ENCODE measurements at regions not wholly inside any gene's neighbourhood (a gene's known extent, or its start where the extent isn't known, plus 50 kb on each side); places are given as distances from the start of the nearest gene placed in this dataset.

DNA sequence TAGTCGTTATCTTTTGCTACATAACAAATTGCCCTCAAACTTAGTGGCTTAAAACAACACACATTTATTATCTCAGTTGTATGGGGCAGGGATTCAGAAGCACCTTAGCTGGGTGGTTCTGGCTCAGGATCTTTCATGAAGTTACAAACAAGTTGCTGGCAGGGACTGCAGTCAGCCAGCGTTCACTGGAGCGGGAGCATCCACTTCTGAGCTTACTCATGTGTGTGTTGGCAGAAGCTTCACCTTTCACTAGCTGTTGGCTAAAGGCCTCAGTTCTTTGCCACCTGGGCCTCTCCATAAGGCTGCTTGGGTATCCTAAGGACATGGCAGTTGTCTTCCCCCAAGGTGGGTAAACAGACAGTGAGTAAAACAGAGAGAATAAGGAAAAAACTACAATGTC is 365.7 kb downstream of the RPS29 start:
- FAIRE-seq = no peak

DNA sequence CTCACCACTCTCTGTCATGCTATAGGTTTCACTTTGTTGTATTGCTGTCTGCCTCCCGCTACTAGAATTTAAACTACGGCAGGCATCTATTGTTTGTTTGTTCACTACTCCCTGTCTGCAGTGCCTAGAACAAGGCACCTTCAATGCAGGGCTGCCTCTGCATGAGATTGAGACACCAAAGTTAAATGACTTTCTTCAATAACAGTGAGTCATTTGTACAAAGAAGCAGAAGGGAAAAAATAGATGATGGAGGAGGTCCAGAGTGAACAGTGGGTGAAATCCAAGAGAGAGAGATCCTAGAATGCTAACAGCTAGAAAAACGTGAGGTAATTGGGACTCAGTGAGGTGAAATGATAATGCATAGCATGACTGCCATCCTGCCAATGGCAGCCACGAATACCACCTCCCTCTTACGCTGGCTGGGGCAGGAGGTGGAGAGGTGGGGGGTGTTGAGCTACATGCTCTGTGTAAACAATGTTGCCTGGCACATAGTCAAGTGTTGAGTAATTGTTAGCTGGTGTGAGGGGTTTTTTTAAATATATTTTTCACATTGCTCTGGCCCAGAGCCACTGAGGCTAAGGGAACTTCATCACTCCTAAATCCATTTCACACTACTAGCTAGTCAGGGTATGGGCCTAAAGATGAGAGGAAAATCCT is 367.6 kb downstream of the RPS29 start:
- no peak for FAIRE-seq

DNA sequence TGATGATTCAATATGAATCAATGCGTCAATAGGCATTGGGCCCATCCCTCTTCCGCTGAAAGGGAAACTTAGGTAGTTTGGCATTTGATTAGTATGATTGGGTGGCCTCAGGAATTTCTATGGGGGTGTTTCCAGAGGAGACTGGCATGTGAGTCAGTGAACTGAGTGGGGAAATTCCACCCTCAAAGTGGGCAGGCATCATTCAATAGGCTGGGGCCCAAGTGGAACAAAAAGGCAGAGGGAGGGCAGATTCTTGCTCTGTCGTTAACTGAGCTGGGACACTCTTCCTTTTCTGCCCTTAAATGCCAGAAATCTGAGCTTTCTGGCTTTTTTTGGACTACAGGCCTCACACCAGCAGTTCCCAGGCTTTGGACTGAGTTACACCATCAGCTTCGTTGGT is 373.5 kb downstream of the RPS29 start:
- FAIRE-seq = no peak

DNA sequence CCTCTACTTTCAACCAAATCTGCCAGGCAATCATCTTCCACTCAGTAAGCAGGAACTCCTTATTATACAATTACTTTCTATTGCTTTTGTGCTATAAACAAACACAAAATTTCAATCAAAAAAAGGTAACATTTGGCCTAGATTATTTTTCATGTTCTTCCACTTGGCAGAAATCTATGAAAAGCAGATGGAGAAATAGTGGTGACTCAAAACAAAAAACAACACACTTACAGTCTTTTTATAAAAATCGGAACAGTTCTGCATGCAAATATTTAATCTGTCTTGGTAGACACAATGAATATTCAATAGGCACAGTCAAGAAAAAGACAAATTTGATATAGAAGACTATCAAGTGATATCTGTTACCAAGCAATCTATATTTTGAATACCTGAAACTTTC is 376.8 kb downstream of the RPS29 start:
- no peak for FAIRE-seq

DNA sequence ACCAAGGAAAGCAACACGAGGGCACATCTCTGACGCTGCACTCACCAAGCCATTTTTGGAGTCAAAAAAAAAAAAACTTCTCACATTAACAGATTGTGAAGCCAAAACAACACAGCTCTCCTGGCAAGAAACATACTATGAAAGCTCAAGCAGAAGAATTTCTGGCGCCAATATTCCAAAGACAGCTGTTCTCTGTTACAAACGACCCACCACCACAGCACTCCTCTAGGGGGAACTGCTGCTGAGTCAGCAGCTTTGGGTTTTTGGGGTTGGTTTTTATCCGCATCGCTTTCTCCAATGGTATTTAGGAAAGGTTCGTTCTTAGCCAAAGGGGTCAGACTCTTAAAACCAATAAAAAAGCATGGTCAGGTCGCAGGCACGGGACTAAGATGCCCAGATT is 379.4 kb downstream of the RPS29 start:
- FAIRE-seq = no peak

DNA sequence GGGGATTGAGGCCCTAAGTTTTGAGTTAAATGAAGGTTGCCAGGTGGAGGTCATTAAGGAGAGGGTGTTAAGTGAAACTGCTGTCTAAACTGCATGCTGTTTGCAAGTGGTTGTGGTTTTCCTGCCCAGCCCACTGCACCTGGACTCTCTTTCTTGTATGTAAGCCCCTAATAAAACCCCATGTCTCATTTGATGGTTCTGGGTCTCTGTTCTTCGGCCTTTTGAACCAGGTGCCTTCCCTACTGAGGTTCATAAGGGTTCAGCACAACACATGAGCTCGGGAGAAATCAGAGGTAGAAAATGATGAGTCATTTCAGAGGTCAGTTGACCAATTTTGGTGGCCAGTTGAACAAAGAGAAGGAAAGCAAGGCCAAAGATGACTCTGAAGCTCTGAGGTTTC is 382.5 kb downstream of the RPS29 start:
- FAIRE-seq = no peak

DNA sequence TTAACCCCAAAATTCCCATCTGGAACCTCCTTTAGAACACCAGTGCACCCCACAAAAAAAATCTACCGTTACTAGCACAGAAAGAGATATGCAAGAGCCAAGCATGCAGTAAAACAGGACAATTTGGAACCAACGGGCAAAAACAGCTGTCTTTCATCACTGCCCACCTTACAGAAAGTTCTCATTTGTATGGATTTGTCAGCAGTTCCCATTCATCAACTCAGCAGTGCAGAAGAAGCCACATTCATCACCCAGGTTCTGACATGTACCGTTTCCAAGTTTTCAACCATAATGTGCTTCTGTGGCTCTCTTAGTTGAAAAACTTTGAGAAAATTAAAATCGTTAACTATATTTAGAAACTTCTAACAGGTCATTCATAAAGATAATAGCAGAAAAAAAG is 387.0 kb downstream of the RPS29 start:
- FAIRE-seq = no peak

DNA sequence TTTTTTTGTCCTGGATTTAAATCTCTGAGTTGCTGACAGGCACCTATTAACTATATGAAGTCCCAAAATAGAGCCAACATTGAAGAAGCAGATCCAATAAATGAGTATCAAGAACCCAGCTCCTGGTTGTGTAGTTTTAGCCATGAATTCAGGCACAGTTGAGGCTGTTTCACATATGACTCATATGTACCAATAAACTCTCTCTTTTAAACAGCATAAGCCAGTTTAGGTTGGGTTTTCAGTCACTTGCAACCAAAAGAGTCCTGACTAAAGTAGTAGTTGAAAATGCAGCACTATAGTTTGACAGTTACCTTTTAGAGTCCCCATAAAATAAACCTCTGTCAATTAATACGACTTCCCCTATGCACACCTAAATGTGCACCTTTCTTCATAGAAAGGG is 389.9 kb downstream of the RPS29 start:
- no peak for FAIRE-seq

DNA sequence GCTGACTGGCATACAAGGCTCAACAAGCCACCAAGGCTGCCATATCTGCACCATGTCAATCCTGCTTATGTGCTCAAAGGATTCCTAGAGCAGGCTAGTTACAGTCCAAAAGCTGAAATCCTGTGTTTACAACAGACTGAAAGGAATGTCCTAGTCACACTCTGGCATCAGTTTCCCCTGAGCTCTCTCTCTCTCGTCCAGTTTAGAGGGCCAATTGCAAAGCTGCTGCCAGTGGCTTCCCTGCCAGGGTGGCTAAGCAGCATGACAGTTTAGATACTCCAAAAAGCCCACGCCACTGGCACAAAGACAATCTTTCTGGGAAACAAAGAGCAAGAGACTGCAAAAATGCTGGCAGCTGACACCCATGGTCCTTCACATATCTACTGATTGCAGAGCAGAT is 392.1 kb downstream of the RPS29 start:
- no peak for FAIRE-seq

DNA sequence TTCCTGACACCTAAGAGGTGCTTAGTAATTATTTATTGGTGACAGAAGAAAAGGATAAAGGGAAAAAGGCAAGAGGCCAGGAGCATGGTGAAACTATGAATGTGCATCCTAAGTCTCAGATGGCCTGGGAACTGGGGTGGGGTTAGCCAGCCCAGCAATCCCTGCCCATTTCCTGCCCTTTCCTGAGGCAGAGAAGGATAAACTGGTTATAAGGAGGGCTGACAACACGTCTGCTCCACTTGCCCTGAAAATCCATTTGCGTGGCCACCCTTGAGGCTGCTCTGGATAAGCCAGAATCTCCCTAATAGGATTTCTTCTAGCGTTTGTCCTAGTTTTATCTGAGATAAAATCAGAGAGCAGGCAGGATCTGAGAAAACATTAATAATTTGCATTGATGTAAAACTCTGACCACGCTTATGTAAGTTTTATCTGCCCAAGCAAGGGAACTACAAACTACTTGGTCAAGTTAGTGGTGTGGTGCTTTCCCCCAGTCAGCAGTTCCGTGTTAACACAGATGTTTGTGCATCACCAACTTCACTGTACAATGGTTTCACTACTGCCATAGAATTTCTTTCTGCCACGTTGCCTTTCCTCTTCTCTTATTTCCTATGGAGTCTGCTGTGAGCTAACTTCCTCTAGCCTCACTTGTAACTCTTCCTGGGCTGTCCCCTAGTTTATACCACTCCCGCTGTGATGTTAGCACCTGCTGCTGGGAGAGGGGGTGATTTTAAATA is 392.7 kb downstream of the RPS29 start:
- no peak for FAIRE-seq

DNA sequence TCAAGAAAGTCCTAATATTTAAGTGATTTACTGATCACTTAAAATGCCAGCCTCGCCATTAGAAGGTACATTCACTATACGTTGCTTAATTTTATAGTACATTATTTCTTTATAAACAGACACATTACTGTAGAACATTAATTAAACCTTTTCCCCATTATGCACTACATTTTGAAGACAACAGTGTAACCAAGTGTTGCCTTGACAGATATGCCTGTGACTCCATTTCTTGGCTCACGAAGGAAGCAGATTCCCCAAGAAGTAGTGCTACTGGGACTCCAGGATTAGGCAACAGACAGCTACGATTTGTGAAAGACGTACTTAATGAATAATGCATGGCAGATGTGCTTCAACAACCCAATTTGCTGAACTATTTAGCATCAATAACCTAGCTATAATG is 394.8 kb downstream of the RPS29 start:
- no peak for FAIRE-seq

DNA sequence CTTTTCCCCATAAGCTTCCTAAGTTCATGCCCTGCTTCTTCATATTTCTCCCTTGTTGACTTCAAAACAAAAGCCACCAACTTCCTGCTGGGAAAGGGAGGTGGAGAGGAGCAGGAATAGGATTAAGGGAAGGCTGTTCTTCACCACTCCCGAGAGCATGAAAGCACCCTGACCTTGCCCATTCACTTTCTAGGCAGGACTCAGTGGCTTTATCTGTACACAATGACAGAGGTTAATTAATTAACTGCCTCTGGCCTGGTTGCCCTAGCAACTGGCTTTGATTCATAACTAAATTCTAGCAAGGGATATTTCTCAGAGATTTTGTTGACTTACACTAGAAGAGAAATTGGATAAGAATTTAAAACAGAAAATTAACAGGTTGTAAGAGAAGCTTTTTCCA is 396.8 kb downstream of the RPS29 start:
- FAIRE-seq = no peak

DNA sequence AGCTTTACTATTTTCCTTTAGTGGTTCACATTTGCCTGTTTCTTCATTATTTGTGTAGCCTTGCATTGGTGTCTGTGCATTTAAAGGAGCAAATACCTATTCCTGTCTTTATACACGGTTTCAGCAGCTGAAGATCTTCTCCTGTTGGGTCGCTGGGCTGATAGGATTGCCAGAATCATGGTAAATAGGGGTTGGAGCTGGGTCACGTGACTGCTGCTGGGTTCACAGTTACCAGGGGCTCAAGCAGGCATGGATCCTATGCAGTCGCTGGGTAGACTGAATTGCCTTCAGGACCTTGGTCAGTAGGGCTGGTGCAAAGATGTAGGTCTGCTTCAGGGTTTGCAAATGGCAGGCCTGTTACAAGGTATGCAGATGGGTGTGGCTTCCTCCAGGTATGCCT is 398.4 kb downstream of the RPS29 start:
- FAIRE-seq = no peak

DNA sequence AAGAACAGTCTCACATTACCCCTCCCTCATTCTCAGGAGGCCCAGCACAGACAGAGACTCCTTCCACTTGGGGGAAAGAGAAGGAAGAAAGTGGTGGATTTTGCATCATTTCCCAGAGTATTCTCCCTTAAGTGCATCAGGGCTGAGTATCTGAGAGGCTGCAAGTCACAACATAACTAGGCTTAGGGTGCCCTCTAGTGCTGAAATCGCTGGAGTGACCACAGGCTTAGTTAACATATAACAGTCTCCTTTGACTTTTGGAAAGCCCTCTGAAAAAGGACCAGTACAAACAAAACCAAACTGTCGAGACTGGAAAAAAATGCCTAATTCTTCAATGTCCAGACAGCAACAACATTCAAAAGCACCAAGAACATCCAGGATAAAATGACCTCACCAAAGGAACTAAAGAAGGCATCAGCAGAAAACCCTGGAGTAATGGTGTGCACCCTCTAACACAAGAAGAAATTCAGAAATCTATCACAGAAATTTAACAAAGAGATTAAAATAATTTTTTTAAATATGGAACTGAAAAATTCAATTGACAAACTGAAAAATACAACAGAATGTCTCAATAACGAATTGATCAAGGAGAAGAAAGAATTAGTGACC is 412.3 kb downstream of the RPS29 start:
- FAIRE-seq = peak; percentile 64

DNA sequence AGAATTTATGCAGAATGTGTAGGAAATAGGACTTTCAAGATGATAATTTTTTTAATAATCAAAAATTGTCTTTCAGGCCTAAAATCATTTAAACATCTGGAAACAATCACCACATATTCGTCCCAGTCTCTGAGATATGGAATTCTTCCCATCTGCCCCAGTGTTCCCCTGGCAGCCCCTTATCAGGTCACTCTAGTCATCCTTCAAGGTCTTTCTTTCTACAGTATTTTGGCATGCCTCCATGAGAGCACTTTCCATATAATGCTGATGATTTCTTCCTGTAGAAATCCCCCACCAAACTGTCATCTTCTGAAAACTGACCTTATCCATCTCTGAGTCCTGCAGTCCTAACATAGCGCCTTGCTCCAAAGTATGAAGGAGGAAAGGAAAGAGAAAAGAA is 422.1 kb downstream of the RPS29 start:
- no peak for FAIRE-seq

DNA sequence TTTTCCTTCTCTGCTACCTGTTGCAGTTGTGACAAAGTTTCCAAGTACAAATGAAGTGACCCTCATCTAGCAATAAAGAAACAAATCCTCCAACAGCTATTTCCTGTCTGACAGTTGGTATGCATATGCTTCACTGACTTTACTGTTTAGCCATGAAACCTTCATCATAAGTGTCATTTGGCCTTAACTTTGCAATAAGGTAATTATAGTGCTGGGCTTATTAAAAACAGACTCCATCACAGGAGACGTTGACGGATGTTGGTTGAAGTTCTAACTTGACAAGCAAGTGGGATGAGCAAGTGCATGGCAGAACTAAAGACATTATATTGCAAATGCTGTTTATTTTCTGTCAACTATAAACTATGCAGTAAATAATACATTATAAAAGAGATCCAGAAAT is 425.2 kb downstream of the RPS29 start:
- no peak for FAIRE-seq

DNA sequence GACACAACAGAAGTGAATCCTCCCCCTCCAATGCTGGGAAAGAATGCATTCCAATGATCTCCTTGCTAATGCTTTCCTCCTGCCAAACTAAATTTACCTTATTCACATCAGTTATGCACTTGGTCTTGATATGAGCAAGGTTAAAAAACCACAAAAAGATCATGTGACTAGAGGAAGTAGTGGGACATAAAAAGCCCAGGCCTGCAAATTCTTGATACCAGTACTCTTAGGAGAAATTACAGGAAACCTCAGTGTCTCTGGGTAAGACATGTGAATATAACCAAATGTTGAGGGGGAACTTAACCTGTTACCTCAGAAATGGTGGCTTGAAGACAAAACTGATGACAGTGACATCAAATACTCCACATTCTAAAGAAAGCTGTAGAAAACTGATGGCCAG is 427.1 kb downstream of the RPS29 start:
- FAIRE-seq = no peak

DNA sequence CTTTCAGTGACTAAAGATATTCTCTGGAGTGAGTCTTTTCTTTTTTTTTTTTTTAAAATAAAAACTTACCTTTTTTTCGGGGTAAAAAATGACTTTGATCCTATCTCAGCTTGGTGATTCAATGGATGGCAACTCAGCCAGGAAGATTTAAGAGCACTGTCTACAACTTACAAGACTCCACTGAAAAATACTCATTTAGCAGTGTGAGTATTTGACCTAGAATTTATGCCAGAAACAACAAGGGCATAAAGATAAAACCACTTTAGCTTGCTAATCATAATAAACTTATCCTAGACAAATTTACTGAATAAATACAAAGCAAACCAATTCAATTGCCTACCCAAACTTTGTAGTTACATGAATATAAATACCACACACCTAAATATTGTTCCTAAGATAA is 446.6 kb downstream of the RPS29 start:
- no peak for FAIRE-seq

DNA sequence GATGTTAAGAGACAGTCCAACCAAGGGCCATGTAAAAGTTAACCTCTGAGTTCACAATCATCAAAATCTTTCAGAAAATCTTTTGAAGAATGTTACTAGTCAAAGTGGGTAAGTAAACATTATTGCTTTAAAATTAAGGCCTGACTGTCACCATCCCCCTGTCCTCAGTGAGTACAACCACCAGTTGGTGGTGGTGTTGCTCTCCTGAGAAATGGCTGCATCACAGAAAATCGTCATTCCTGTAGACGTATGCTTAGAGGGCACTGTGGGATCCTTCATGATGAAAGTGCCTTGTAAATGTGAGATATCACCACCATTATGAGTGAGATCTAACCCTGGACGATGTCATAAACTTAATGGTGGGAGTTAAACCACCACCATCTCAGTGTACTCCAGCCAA is 451.2 kb downstream of the RPS29 start:
- no peak for FAIRE-seq

DNA sequence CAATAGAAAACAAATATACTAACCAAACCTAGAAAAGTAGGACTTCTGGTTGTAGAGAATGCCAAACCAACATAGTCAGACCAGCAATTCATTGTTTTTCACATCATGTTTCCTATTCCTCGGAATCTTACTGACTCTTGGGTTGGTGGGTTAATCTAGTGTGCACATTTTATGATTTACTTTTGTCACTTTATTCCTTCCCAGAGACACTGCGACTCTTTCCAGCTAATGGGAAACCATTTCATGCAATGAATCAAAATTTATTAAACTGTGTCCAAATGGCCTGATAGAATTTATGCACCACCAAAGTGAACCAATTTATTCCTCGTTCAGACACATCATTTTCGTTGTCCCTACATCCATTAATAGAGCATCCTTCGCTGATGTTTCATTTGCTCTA is 464.9 kb downstream of the RPS29 start:
- no peak for FAIRE-seq

DNA sequence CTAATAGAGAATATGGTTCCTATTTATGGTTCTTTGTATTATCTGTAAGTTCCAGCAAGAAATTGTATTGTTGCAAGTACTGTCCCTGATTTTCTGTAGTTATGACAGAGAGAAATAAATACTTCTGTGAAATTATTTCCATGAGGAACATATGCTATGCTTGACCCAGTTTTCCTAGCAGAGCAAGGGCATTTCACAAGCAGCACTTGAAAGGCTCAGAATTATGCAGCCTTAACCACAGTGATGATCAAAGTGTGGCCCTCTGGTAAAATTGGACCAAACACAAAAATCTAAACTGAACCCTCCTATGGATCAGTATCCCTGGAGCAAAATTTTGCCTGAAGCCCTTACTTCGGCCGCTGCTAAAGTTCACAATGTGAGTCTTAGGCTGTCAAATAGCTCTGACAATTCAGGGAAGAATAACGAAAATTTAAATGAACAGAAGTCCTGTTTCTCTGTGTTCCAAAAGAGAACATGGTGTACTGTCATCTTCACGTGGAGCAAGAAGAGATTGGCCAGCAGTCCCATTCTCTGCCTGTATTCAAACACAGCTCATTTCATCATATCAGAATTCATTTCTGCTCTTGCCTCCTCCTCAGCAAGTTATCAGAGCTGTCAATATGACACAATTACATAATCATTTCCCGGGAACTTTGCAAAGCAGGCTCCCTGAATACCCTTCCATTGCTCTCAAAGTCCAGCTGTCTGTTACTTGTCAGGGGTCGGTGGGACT is 471.9 kb downstream of the RPS29 start:
- FAIRE-seq = no peak

DNA sequence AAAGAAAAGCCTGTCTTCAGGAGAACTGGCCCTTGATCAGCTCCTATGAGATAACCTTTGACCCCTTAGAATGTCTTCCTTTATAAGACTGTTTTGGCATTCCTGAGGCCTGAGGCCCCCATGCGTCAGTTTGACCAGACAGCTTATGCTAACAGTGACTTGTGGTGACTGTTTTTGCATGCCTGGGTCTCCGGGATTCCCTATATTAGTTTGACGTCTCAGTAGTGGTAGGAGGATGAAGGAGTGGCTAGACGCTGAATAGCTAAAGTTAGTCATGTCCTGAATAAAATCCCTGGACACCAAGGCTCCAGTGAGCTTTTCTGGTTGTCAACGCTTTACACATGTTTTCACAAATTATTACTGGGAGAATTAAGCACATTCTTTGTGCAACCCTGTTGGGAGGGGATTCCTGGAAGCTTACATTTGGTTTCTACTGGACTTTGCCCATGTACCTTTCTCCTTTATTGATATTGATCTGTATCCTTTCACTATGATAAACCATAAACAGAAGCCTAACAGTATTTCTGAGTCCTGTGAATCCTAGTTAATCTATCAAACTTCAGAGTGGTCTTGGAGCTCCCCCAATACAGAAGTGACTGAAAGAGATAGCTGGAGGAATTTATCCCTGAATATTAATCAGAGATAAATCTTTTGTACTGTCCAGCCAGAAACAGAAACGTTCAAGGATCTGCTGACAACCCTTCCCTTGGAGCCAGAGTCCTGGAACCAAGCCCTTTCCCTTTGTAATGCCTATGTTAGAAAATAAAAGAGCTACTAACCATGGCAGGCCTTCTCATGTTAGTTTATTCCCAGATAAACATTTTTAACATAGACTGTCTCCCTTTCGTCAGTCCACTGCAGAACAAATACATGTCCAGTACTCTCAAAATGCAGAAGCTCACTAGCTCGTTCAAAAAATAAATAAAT is 479.2 kb downstream of the RPS29 start:
- FAIRE-seq = no peak

DNA sequence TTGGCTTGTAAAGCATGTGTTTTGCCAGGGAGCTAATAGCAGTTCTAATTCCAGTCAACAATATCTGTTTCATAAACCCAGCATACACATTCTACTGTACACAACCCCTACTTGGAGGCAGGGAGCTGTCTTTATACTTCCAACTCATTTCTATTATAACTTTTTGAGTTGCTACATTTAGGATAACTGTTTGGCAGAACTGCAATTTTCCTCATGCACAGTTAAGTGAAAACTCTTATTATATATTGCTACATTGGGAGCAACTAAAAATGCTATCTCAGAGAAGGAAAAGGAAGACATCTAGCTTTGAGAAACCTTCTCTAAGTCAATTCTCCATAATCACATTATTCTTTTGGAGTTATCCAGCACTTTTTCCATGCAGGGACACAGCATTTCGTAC is 480.2 kb downstream of the RPS29 start:
- FAIRE-seq = no peak

Measured in islet of Langerhans (tissue), 1 donor.